Chondrocyte (in vitro differentiated cells): ENCODE measurements at regions not wholly inside any gene's neighbourhood (a gene's known extent, or its start where the extent isn't known, plus 50 kb on each side); places are given as distances from the start of the nearest gene placed in this dataset.

Experiments
- DNase-seq: peaks from one replicate; pipeline ENCODE4 v3.0.0; 2021; ENCODE audit warnings: mixed read lengths, low spot score
- H3K27ac Mint-ChIP-seq: one replicate; pipeline ENCODE4 v1.8.0; 2021; ENCODE audit warnings: mild to moderate bottlenecking, moderate library complexity, mixed read lengths; ENCODE audit not compliant: unreplicated experiment
- H3K27me3 Mint-ChIP-seq: 2 replicates; pipeline ENCODE4 v1.8.0; 2021; ENCODE audit warnings: low read depth, mixed read lengths
- H3K36me3 Mint-ChIP-seq: 2 replicates; pipeline ENCODE4 v1.8.0; 2021; ENCODE audit warnings: low read depth, mixed read lengths
- H3K4me1 Mint-ChIP-seq: 2 replicates; pipeline ENCODE4 v1.8.0; 2021; ENCODE audit warnings: low read depth, mild to moderate bottlenecking, mixed read lengths
- H3K4me3 Mint-ChIP-seq: one replicate; pipeline ENCODE4 v1.8.0; 2021; ENCODE audit warnings: mild to moderate bottlenecking, moderate library complexity, mixed read lengths; ENCODE audit not compliant: unreplicated experiment
- H3K9me3 Mint-ChIP-seq: 2 replicates; pipeline ENCODE4 v1.8.0; 2021; ENCODE audit warnings: low read depth, mixed read lengths
- TF ChIP-seq, protein P1 (sequence below): fragments of 200-600 bp; sonication (generic); IDR thresholded peaks from 2 replicates; pipeline ENCODE4 v1.5.0; 2021; ENCODE audit warnings: antibody characterized with exemption, mild to moderate bottlenecking, moderate library complexity

DNA sequence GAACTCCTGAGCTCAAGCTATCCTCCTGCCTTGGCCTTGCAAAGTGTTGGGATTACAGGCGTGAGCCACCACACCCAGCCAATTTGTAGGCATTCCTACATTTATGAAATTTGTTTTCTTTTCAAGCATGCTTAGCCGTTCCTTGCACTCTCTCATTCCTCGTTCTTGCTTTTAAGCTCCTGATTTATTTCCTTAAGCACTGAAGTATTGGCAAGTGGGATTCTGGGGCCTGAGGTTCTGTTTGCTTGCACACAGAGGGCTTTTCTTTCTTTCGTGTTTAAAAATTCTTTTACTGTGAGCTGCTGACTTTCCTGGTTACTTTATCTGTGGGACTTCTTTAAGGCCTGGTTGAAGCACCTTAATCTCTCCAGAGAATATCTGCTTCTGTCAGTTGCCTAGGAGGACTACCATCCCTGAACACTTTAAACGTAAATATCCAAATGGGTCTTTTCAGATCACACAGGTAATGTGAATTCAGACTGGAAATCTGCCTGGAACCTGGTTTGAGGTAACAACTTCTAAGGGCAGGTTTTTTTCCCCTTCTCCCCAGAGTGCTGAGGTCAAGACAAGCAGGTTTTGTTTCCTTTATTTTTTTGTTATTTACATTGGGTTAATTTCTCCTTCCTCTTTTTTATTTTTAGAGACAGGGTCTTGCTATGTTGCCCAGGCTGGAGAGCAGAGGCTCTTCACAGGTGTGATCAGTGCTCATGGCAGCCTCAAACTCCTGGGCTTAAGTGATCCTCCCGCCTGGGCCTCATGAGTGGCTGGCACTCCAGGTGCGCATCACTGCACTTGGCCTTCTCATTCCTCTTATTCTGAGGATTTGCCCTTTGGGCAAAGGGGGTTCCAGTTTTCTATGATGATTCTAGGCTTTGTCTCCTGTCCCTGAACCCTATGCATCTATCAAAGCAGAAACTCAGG lies 102.9 kb downstream of the PFKFB3 start:
- Mint-ChIP-seq H3K4me1 (peaks cover 7% of the 10 kb centered on the region), H3K27ac (no peak overlapping the region), H3K36me3 (peaks cover 4% of the 10 kb centered on the region), H3K27me3 (no peaks in the 10 kb centered on the region), H3K9me3 (peaks cover 3% of the 10 kb centered on the region), H3K4me3 (no peak overlapping the region)
- DNase-seq, result no peak
- TF ChIP-seq, protein P1, sequence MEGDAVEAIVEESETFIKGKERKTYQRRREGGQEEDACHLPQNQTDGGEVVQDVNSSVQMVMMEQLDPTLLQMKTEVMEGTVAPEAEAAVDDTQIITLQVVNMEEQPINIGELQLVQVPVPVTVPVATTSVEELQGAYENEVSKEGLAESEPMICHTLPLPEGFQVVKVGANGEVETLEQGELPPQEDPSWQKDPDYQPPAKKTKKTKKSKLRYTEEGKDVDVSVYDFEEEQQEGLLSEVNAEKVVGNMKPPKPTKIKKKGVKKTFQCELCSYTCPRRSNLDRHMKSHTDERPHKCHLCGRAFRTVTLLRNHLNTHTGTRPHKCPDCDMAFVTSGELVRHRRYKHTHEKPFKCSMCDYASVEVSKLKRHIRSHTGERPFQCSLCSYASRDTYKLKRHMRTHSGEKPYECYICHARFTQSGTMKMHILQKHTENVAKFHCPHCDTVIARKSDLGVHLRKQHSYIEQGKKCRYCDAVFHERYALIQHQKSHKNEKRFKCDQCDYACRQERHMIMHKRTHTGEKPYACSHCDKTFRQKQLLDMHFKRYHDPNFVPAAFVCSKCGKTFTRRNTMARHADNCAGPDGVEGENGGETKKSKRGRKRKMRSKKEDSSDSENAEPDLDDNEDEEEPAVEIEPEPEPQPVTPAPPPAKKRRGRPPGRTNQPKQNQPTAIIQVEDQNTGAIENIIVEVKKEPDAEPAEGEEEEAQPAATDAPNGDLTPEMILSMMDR, result no peak

DNA sequence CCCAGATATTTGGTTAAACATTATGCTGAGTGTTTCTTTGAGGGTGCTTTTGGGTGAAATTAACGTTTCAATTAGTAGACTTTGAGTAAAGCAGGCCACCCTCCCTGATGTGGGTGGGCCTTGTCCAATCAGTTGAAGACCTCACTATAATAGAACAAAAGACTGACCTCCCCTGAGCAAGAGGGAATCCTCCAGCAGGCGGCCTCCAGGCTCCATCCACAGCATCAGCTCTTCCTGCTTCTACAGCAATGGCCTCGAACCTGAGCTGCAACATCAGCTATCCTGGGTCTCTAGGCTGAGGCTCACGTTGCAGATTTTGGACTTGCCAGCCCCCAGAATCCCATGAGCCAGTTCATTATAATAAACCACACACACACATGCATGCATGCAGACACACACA lies 104.2 kb downstream of the PFKFB3 start:
- Mint-ChIP-seq H3K4me1 (peaks cover 7% of the 10 kb centered on the region), H3K9me3 (peaks cover 3% of the 10 kb centered on the region), H3K36me3 (peaks cover 4% of the 10 kb centered on the region), H3K27ac (no peak overlapping the region), H3K4me3 (no peak overlapping the region), H3K27me3 (no peaks in the 10 kb centered on the region)
- DNase-seq, result no peak
- TF ChIP-seq, protein P1, result no peak

DNA sequence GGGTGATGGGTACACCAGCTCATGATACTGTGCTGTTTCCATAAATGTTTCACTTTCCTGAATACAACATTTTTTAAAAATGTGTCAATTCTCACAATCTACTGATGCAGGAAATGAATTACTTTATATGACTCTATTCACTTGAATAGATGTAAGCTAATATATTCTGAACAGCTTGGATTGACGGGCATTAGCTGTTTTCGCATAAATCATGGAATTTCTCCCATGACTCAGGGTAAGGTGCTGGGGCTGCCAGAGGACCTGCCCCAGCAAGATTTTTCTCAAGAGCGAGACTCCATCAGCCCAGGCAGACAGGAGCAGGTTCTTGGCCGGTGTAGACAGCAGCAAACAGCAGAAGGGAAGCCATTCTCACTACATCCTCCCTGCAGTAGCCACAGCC lies 107.1 kb downstream of the PFKFB3 start:
- H3K27ac Mint-ChIP-seq, result no peak overlapping the region

DNA sequence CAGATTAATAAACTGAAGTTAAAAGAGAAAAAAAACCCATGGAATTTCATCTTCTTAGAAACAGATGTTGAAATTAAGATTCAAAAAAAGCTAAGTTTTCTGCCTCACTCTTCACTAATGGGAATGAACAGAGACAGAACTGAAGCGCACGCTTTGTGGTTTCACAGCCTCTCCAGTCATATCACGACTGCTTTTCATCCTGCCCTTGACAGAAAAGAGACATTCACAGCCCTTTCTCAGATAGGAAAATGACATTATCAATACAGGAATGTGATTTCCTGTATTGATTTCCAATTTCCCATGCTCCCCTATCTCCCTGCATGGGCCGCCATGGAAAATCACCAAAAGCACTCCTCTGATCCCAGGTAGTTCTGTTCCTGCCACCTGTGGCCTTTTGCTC lies 108.2 kb downstream of the PFKFB3 start:
- Mint-ChIP-seq H3K27me3 (no peaks in the 10 kb centered on the region), H3K27ac (no peak overlapping the region), H3K4me1 (peaks cover 17% of the 10 kb centered on the region), H3K9me3 (peaks cover 3% of the 10 kb centered on the region), H3K4me3 (no peak overlapping the region), H3K36me3 (peaks cover 4% of the 10 kb centered on the region)
- TF ChIP-seq, protein P1, result no peak
- DNase-seq, result no peak

More for the DNA sequence above, 107.1 kb downstream of the PFKFB3 start:
- Mint-ChIP-seq H3K9me3 (peaks cover 3% of the 10 kb centered on the region), H3K4me1 (peaks cover 13% of the 10 kb centered on the region), H3K27me3 (no peaks in the 10 kb centered on the region), H3K36me3 (peaks cover 4% of the 10 kb centered on the region), H3K4me3 (no peak overlapping the region)
- TF ChIP-seq, protein P1, result no peak
- DNase-seq, result no peak

DNA sequence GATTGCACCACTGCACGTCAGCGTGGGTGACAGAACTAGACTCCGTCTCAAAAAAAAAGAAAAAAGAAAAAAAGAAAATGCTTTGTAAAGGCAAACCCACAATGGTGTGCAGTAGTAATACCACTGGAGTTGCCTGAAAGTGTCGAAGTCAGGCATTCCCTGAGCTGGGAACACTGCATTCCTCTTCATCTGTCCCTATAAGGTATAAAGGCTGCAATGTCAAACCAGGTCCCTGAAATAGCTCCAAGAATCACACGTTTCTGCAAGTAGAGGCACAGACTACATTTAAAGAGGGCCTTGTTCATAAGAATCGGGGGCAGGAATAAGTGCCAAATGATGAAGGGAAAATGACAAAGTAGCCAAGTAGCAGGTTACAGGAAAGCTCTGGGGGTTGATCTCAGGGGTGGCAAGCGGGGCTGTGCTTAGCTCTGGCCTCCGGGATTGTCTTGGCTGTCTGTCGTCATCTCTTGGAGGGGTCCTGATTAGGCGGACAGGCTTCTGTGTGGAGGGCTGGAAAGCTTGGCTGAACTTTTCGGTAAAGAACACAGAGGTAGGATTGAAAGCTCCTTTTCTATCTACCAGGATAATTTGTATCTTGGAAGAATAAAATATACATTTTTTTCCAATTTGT lies 109.1 kb downstream of the PFKFB3 start:
- no peak for DNase-seq
- H3K36me3 Mint-ChIP-seq, result peaks cover 4% of the 10 kb centered on the region
- H3K4me1 Mint-ChIP-seq, result peaks cover 17% of the 10 kb centered on the region
- no peak overlapping the region for H3K4me3 Mint-ChIP-seq
- peaks cover 3% of the 10 kb centered on the region for H3K9me3 Mint-ChIP-seq
- TF ChIP-seq, protein P1, result no peak
- no peaks in the 10 kb centered on the region for H3K27me3 Mint-ChIP-seq
- H3K27ac Mint-ChIP-seq, result no peak overlapping the region
